Thyroid gland (tissue), 4 donors: ENCODE measurements at regions not wholly inside any gene's neighbourhood (a gene's known extent, or its start where the extent isn't known, plus 50 kb on each side); places are given as distances from the start of the nearest gene placed in this dataset.

Experiments used
- POLR2A ChIP-seq, 2 donors: fragments of 450-650 bp; IDR thresholded peaks; one replicate each; pipeline ENCODE4 v1.6.1; 2017; ENCODE audit warnings: antibody characterized with exemption in 2 of 2, mild to moderate bottlenecking in 2 of 2, moderate library complexity in 1 of 2
- TF ChIP-seq, protein P1 (sequence below), 6 experiments: fragments of 200-600 bp in 3 of 6; fragments of 450-650 bp in 3 of 6; sonication (generic) in 3 of 6; IDR thresholded peaks; one replicate each; pipeline ENCODE4 v1.5.1; 2016 to 2019; ENCODE audit warnings: antibody characterized with exemption in 6 of 6, mild to moderate bottlenecking in 2 of 6, inconsistent platforms in 1 of 6, moderate library complexity in 1 of 6

GRCh38 chr18:68469049-68469625, 245.8 kb downstream of the TMX3 start:
- TF ChIP-seq, protein P1, sequence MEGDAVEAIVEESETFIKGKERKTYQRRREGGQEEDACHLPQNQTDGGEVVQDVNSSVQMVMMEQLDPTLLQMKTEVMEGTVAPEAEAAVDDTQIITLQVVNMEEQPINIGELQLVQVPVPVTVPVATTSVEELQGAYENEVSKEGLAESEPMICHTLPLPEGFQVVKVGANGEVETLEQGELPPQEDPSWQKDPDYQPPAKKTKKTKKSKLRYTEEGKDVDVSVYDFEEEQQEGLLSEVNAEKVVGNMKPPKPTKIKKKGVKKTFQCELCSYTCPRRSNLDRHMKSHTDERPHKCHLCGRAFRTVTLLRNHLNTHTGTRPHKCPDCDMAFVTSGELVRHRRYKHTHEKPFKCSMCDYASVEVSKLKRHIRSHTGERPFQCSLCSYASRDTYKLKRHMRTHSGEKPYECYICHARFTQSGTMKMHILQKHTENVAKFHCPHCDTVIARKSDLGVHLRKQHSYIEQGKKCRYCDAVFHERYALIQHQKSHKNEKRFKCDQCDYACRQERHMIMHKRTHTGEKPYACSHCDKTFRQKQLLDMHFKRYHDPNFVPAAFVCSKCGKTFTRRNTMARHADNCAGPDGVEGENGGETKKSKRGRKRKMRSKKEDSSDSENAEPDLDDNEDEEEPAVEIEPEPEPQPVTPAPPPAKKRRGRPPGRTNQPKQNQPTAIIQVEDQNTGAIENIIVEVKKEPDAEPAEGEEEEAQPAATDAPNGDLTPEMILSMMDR (IDR thresholded peaks at IDR 0.05) = no peak
- no peak for TF ChIP-seq POLR2A (IDR thresholded peaks at IDR 0.05)
